ENCODE measurements at regions not wholly inside any gene's neighbourhood (a gene's known extent, or its start where the extent isn't known, plus 50 kb on each side); places are given as distances from the start of the nearest gene placed in this dataset.

DNA sequence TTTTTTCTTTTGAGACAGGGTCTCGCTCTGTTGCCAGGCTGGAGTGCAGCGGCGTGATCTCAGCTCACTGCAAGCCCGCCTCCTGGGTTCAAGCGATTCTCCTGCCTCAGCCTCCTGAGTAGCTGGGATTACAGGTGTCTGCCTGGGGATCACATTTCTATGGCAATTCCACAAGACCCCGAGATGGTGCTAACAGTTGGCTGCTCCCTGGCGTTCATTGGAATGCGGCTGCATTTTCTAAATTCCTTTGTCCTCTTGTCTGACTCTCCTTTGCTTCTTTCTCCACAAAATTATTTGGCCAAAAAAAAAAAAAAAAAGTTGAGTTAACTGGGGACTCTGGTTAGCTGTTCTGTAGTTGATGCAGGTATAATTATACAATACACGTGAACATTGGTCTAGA lies 176.4 kb downstream of the ETS2 start:
- no peak for DNase-seq

- no peak for DNase-seq
Observed at GRCh38 chr21:38980416-38981313, 174.9 kb downstream of the ETS2 start.

DNA sequence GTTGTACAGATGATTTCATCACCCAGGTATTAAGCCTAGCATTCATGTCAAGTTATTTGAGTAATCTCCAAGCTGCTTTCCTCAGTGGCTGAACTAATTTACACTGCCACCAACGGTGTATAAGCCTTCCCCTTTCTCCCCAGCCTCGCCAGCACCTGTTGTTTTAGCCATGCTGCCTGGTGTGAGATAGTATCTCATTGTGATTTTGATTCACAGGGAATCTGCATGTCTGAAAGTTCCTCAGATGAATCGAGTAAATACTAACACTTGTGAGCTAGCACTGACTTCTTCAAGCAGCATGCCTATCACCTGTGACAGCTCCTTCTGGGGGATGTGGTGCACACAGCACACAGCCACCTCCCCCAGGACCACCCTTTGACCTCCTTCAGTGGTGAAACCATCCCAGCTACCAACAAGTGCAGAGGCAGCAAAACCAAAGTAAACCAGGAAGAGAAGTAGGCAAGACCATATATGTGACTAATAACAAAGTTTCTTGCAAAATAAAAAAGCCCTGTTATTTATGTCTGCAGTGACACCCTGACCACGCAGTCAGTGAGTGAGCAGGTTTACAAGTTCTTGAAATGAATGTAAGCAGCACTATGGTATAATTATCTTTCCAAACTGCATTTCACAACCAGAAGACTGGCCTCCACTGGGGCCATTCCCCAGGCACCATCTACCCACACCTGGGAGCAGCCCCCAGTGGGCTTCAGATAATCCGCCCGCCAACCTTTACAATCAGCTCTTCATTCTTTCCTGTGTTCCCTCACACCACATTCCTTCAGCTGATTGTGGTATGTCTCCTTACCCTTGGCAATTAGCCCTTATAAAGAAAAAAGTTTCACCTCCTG lies 173.8 kb downstream of the ETS2 start:
- DNase-seq, result no peak

- no peak for DNase-seq
Observed at GRCh38 chr21:38976900-38977299, 171.2 kb downstream of the ETS2 start.

DNA sequence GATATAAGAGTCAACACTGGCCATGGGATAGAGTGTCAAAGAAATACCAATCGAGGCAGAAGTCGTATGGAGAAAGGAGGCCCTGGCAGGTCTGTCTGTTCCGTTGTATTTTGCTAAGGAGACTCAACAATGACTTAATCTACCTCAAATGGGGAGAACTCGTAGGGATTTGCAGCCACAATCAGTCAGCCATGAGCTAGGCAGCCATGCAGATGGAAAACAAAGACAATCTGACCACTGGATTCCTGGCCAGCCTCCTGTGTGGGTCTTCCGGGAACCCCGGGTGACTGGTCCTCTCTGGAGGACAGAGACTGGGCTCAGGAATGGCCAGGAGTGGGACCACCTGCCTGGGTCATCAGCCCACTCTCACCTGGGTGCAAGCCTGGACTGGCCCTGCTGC lies 167.8 kb downstream of the ETS2 start:
- DNase-seq, result no peak

- DNase-seq, result no peak
Observed at GRCh38 chr21:38972078-38972477, 166.3 kb downstream of the ETS2 start.

DNA sequence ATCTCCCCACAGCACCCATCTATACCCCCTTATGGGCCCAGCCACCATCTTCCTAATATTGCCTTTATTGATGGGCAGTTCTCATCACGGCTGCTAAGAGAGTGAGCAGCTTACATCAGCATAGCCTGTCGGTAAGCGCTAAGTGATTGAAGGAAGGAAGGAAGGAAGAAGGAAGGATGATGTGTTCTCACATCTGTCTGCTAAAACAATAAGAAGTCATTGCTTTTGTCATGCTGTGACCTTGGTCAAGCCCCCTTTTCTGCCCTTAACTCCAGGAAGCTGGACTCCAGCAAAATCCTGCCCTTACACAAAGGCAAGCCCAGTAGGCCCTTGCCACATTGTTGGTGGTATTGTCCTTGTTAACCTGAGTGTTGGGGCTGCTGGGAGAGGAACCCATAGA lies 165.0 kb downstream of the ETS2 start:
- DNase-seq, result no peak

- no peak for DNase-seq
Observed at GRCh38 chr21:38968887-38969543, 163.3 kb downstream of the ETS2 start.

- no peak for DNase-seq
Observed at GRCh38 chr21:38965910-38966504, 160.3 kb downstream of the ETS2 start.

DNA sequence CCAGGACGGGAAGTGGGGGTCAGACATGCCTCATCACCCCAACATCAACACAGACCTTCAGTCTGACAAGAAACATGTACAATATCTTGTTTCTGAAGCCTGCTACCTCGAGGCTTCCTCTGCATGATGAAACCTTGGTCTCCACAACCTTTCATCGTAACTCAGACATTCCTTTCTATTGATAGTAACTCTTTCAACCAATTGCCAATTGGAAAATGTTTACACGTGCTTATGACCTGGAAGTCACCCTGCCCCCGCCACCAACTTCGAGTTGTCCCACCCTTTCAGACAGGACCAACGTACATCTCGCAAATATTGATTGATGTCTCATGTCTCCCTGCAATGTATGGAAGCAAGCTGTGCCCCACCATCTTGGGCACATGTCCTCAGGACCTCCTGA lies 159.5 kb downstream of the ETS2 start:
- DNase-seq, result no peak

- DNase-seq, result no peak
Observed at GRCh38 chr21:38963006-38963405, 157.3 kb downstream of the ETS2 start.

DNA sequence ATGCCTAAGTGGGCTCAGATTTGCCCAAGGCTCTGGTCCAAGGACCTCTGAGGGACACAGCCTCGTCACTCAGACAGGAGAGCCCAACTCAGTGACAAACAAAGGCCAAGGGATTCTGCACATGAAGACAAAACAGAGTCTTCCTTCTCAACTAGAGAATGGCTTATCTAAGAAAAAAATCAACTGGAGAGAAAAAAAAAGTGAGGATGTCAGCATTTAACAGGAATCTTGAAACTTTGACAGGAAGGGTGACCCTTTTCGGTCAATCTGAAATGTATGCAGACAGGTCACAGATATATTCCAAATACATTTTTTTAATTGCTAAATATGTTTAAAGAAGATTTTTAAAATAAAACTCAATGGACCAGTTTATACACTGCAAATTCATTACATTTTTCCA lies 154.5 kb downstream of the ETS2 start:
- no peak for DNase-seq

DNA sequence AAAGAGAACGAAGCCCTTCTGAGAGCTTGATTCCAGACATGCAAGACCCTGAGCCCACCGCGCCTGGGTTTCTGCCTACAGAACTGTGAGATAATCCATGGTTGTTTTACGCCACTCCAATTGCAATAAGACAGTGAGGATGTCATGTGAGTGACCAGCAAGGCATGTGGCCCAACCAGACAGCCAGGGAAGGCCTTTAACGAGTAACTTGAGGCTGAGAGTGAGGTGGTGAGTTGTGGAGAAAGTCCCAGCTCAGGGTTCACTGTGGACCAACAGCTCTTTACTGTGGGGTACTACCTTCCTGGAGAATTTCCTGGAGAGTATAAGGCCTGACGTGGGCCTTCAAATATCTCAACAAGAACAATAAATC lies 153.9 kb downstream of the ETS2 start:
- no peak for DNase-seq

DNA sequence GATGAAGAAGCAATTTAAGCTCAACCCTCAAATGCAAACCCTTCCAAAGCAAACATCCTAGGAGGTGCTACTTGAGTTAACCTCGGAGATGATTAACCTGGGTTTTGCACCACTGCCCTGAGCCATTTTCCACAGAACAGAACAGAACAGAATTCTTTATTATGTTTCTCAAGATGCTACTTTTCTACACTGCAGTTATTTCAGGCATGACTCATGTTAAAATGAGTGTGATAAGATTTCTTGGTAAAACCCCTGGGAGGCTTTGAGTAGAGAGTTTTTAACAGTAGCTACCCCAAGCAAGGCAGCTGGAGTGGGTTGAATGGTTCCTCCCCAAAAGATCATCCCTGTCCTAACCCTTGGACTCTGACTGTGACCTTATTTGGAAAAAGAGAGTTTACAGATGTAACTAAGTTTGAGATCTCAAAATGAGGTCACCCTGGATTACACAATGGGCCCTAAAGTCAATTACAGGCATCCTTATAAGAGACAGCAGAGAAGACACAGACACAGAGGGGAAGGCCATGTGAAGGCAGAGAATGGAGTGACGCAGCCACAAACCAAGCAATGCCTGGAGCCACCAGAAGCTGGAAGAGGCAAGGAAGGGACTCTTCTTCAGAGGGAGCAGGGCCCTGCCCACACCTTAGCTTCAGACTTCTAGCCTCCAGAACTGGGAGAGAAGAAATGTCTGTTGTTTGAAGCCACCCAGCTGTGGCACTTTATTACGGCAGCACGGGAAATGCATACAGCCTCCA lies 153.4 kb downstream of the ETS2 start:
- no peak for DNase-seq

- DNase-seq, result no peak
Observed at GRCh38 chr21:38958323-38958705, 152.6 kb downstream of the ETS2 start.

GRCh38 chr21:38957575-38958322 lies 152.0 kb downstream of the ETS2 start:
- DNase-seq, result no peak

DNA sequence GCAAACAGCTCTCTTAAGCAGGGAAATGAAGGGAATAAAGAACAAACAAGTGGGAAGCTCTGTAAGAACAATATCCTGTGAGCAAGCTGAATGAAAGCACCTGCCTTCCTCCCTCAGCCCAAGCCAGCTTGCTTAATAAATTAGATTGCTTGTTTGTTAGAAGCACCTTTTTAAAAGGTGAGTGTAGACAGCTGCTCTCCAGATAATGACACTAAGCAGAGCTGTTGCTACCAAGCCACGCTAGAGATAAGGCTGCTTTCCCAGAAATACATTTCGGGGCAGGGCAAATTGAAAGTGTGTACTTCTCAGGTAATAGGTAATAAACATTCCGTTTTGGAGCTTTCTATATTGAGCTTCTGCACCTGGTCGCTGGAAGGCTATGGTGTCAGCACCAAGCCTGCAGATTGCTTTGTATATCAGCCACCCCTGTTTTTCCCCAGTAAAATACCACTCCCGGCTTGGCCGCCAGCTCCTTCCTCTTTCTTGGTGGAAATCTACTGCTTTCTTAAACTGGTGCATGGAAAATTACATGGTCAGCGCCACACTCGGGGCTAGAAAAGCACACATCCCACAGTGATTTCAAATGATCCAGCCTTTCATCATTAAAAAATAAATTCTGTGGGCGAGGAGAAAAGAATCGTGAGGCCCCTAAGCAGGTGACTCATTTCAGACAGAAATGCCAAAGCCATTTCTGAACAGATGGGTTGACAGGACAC lies 151.3 kb downstream of the ETS2 start:
- DNase-seq, result no peak

DNA sequence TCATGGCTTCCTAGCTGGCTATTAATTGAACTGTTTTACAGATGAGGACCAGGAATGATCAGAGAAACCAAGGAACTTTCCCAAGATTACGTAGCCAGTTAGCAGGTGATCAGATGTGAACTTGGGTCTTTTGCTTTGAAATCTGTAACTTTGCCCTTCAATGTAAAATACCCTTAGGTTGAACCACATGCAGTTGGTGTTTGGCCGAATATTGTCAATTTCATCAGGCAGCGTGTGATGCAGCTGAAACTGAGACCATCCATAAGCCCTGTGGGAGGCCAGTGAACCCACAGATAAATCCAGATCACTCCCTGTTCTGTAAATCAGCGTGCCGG lies 150.8 kb downstream of the ETS2 start:
- no peak for DNase-seq

DNA sequence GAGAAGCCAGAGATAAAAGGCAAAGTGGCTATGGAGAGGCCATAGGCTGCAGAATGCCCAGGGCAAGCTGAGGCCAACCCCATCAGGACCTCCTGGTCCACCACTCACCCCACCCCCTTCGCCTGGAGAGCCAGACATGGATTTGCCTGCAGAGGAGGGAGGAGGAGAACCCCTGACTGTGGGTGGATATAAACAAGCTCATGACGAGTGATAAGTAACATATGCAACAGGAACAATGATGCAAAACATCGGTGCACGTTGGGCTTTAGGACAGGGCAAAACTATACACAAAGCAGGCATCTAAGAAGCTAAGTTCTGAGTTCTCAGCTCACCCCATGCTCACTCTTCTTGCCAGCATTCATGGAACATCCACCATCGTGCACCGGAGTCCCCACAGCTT lies 150.3 kb downstream of the ETS2 start:
- no peak for DNase-seq

DNA sequence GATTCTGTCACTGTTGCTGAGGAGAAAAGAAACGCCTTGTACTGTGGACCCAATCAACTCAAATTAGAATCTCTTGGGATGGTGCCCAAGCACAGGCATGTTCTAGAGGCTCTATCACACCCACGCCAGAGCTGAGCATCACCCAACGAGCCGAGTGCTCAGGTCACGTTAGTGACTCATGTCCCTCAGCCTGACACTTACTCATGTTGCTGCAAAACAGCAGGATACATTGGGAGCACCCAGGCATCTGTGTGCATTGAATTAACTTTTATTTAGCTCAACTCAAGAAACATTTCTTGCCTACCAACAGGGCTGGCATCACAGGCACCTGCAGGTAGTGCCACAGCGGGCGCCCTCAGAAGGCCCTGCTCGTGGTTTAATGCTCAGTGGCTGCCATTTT lies 149.8 kb downstream of the ETS2 start:
- no peak for DNase-seq

DNA sequence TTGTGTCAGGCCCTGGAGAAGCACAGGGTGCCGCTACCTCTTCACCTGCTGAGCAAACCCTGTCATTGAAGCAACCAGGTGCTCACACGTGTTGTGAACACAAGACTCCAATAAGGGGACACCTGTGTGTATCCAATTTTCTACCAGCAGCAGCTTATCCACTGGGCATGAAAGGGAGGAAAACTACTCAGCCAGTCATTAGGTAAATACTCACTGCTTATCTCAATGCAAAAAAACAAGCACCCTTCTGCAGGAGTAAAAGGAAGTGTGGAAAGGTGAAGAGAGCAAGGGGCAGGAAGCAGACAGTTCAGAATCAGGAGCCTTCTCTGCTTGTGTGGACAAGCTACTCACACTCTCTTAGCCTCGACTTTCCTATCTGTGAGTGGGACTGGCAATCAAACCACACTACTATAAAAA lies 148.9 kb downstream of the ETS2 start:
- DNase-seq, result no peak

All from hindlimb muscle (tissue), 1 donor.